ENCODE measurements at regions not wholly inside any gene's neighbourhood (a gene's known extent, or its start where the extent isn't known, plus 50 kb on each side); places are given as distances from the start of the nearest gene placed in this dataset.

GRCh38 chr1:227432181-227432535, 113.9 kb upstream of the CDC42BPA start (continued):
- TF ChIP-seq E2F8 (IDR thresholded peaks at IDR 0.05; ENCODE audit: low read depth, partially characterized antibody) (no peak), NFIC (IDR thresholded peaks at IDR 0.05; ENCODE audit: low read depth, low read length) (no peak)

DNA sequence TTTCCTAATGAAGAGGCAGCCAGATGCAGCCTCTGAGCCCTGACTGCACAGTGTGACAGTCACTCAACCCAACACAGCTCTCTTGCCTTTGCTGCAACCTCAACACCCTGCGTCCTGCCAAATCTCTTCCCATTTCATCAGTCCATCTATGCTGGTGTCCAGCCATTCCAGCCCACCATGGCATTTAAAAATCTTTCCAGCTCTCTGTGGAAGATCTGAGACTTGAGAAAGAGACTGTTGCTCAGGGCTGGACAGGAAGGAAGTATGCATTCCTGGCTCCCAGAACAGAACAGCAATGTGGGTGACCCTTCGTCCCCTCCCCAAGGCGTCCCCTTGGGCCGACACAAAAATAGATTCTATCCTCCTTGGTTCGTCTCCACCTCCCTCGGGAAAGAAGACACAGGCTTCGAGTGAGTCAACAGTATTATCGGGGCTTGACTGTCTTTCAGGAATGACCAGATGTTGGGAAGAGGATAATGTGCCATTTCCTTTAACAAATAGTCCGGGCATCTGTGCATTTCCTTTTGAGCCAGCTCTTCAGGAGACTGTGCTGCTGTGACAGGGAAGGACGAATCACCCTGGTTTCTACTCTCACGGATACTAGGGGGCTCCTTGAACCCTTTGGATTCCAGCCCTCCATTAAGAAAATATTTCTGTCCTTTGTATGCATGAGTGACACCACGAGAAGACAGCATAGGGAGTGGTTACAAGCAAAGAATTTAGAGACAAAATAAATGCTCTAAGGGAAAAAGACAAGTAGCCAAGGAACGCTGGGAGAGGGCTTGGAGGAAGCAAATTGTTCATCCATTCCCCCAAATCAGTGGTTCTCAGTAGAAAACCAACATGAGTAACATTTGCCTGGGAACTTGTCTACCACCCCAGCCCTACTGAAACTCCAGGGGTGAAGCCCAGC, 111.4 kb upstream of the CDC42BPA start:
- H3K4me2 ChIP-seq (ENCODE audit: control insufficient read depth, insufficient read depth), result no peak overlapping the region
- no peaks in the 10 kb centered on the region for H3K4me1 ChIP-seq (ENCODE audit: control insufficient read depth, insufficient read depth, low read length)
- H3K79me2 ChIP-seq (ENCODE audit: control insufficient read depth, insufficient read depth, low read length), result no peaks in the 10 kb centered on the region
- no peaks in the 10 kb centered on the region for H3K36me3 ChIP-seq (ENCODE audit: control insufficient read depth in 2 of 2, insufficient read depth in 2 of 2, low read length in 1 of 2)
- in situ Hi-C loops (cut with MboI) (loop anchor here (10.0 kb wide), 1 partner anchor 515 kb away; no protein-coding TSS in a partner anchor), intact Hi-C loops (cut with micrococcal nuclease; ENCODE audit: unreplicated experiment) (loop anchor here (10.0 kb wide), 1 partner anchor 195 kb away; no protein-coding TSS in a partner anchor)
- 2% methylated on average over 13 of the region's 13 CpGs for WGBS (ENCODE audit: insufficient coverage, insufficient replicate concordance, low lambda C conversion rate, missing lambda C conversion rate)
- no peak overlapping the region for H2AFZ ChIP-seq (ENCODE audit: control insufficient read depth, low read depth, low read length)
- FAIRE-seq (no peak), DNase-seq (ENCODE audit: low read depth, low spot score) (no peak), ATAC-seq (no peak)
- H3K9ac ChIP-seq (ENCODE audit: control insufficient read depth, insufficient read depth, low read length), result no peak overlapping the region
- H3K27ac ChIP-seq (ENCODE audit: control insufficient read depth, insufficient read depth), result no peak overlapping the region
- RAD21 ChIA-PET (ENCODE audit: unreplicated experiment), result no interaction called here
- no TSS peak for BruUV-seq (replicated peaks)
- no peak overlapping the region for H3K4me3 ChIP-seq
- no peaks in the 10 kb centered on the region for H4K20me1 ChIP-seq (ENCODE audit: control insufficient read depth, insufficient read depth)
- SMC1A ChIA-PET (ENCODE audit: uncharacterized antibody, unreplicated experiment), result no interaction called here
- H3K9me3 ChIP-seq (replicated peaks; ENCODE audit: control insufficient read depth, insufficient read depth, low read length), result no peaks in the 10 kb centered on the region
- H3K27me3 ChIP-seq (replicated peaks in 1 of 2; ENCODE audit: control insufficient read depth in 2 of 2, insufficient read depth in 2 of 2, low read length in 1 of 2), result no peaks in the 10 kb centered on the region
- POLR2A ChIA-PET, result no interaction called here
- CTCF ChIA-PET, result no interaction called here
- TF ChIP-seq WRNIP1 (IDR thresholded peaks at IDR 0.05; ENCODE audit: borderline replicate concordance, low read depth, low read length), result no peak
- TF ChIP-seq, protein P1, sequence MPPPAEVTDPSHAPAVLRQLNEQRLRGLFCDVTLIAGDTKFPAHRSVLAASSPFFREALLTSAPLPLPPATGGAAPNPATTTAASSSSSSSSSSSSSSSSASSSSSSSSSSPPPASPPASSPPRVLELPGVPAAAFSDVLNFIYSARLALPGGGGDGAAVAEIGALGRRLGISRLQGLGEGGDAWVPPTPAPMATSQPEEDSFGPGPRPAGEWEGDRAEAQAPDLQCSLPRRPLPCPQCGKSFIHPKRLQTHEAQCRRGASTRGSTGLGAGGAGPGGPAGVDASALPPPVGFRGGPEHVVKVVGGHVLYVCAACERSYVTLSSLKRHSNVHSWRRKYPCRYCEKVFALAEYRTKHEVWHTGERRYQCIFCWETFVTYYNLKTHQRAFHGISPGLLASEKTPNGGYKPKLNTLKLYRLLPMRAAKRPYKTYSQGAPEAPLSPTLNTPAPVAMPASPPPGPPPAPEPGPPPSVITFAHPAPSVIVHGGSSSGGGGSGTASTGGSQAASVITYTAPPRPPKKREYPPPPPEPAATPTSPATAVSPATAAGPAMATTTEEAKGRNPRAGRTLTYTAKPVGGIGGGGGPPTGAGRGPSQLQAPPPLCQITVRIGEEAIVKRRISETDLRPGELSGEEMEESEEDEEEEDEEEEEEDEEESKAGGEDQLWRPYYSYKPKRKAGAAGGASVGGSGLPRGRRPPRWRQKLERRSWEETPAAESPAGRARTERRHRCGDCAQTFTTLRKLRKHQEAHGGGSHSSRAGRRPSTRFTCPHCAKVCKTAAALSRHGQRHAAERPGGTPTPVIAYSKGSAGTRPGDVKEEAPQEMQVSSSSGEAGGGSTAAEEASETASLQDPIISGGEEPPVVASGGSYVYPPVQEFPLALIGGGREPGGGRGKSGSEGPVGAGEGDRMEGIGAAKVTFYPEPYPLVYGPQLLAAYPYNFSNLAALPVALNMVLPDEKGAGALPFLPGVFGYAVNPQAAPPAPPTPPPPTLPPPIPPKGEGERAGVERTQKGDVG (CRISPR knock-in tag; IDR thresholded peaks at IDR 0.05), result no peak
- no peak for TF ChIP-seq NR2C1 (IDR thresholded peaks at IDR 0.05)
- TF ChIP-seq SMC3 (IDR thresholded peaks at IDR 0.05; ENCODE audit: borderline replicate concordance, low read length), result no peak
- TF ChIP-seq, protein P2, sequence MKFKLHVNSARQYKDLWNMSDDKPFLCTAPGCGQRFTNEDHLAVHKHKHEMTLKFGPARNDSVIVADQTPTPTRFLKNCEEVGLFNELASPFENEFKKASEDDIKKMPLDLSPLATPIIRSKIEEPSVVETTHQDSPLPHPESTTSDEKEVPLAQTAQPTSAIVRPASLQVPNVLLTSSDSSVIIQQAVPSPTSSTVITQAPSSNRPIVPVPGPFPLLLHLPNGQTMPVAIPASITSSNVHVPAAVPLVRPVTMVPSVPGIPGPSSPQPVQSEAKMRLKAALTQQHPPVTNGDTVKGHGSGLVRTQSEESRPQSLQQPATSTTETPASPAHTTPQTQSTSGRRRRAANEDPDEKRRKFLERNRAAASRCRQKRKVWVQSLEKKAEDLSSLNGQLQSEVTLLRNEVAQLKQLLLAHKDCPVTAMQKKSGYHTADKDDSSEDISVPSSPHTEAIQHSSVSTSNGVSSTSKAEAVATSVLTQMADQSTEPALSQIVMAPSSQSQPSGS (IDR thresholded peaks at IDR 0.05; ENCODE audit: low read length), result no peak
- no peak for TF ChIP-seq BCL11A (IDR thresholded peaks at IDR 0.05; ENCODE audit: low read depth, low read length)
- no peak for TF ChIP-seq POLR2AphosphoS2 (IDR thresholded peaks at IDR 0.05; ENCODE audit: low read depth, low read length)
- no peak for TF ChIP-seq TCF12 (IDR thresholded peaks at IDR 0.05; ENCODE audit: low read depth, low read length)
- TF ChIP-seq, protein P3, sequence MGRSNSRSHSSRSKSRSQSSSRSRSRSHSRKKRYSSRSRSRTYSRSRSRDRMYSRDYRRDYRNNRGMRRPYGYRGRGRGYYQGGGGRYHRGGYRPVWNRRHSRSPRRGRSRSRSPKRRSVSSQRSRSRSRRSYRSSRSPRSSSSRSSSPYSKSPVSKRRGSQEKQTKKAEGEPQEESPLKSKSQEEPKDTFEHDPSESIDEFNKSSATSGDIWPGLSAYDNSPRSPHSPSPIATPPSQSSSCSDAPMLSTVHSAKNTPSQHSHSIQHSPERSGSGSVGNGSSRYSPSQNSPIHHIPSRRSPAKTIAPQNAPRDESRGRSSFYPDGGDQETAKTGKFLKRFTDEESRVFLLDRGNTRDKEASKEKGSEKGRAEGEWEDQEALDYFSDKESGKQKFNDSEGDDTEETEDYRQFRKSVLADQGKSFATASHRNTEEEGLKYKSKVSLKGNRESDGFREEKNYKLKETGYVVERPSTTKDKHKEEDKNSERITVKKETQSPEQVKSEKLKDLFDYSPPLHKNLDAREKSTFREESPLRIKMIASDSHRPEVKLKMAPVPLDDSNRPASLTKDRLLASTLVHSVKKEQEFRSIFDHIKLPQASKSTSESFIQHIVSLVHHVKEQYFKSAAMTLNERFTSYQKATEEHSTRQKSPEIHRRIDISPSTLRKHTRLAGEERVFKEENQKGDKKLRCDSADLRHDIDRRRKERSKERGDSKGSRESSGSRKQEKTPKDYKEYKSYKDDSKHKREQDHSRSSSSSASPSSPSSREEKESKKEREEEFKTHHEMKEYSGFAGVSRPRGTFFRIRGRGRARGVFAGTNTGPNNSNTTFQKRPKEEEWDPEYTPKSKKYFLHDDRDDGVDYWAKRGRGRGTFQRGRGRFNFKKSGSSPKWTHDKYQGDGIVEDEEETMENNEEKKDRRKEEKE (IDR thresholded peaks at IDR 0.05), result no peak

Data from GM12878 (cell line).